ENCODE measurements at regions not wholly inside any gene's neighbourhood (a gene's known extent, or its start where the extent isn't known, plus 50 kb on each side); places are given as distances from the start of the nearest gene placed in this dataset.

DNA sequence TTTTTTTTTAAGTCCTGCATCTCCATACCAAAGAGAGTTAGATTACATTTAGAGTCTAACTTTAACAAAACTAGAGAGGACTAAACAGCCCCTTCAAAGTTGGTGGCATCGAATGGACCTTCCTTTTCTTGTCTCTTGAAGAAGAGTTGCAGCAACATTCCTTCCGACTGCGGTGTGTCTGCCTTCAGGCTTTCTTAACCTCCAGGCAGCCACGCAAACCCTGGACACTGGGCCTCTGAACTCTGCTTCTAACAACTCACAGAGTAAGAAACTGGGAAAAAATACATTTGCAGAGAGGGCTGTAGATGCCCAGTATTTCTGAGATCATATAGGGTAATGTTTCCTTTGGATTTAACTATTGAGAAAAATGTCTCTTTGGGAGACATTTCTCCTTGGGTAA lies 120.5 kb upstream of the MAST4 start:
- CTCF ChIA-PET, result no interaction called here

GRCh38 chr5:66477596-66477995 lies 118.6 kb upstream of the MAST4 start:
- no peaks in the 10 kb centered on the region for H3K9me3 ChIP-seq (ENCODE audit: control insufficient read depth, insufficient read depth, low read length)
- no peak overlapping the region for H3K27ac ChIP-seq (ENCODE audit: low read depth, low read length)
- TF ChIP-seq CTCF (IDR thresholded peaks at IDR 0.05; ENCODE audit: low read depth, low read length), result no peak
- ChIA-PET CTCF (no interaction called here), POLR2A (no interaction called here)
- DNase-seq (ENCODE audit: low read depth, low spot score), result no peak
- no peak overlapping the region for H3K4me3 ChIP-seq (ENCODE audit: low read depth, low read length)
- H3K27me3 ChIP-seq (ENCODE audit: control insufficient read depth, insufficient read depth, low read length), result no peaks in the 10 kb centered on the region

More for the DNA sequence above, 120.5 kb upstream of the MAST4 start:
- H3K4me3 ChIP-seq (ENCODE audit: low read depth, low read length), result no peak overlapping the region
- DNase-seq (ENCODE audit: low read depth, low spot score), result no peak
- H3K27ac ChIP-seq (ENCODE audit: low read depth, low read length), result no peak overlapping the region
- no peaks in the 10 kb centered on the region for H3K9me3 ChIP-seq (ENCODE audit: control insufficient read depth, insufficient read depth, low read length)
- no peak for TF ChIP-seq CTCF (IDR thresholded peaks at IDR 0.05; ENCODE audit: low read depth, low read length)
- POLR2A ChIA-PET, result no interaction called here
- H3K27me3 ChIP-seq (ENCODE audit: control insufficient read depth, insufficient read depth, low read length), result no peaks in the 10 kb centered on the region

- CTCF ChIA-PET, result no interaction called here
- no peak for TF ChIP-seq CTCF (IDR thresholded peaks at IDR 0.05; ENCODE audit: low read depth, low read length)
- DNase-seq (ENCODE audit: low read depth, low spot score), result no peak
- no peak overlapping the region for H3K27ac ChIP-seq (ENCODE audit: low read depth, low read length)
- POLR2A ChIA-PET, result no interaction called here
- H3K4me3 ChIP-seq (ENCODE audit: low read depth, low read length), result no peak overlapping the region
- no peaks in the 10 kb centered on the region for H3K27me3 ChIP-seq (ENCODE audit: control insufficient read depth, insufficient read depth, low read length)
- no peaks in the 10 kb centered on the region for H3K9me3 ChIP-seq (ENCODE audit: control insufficient read depth, insufficient read depth, low read length)
Observed at GRCh38 chr5:66494437-66494836, 101.8 kb upstream of the MAST4 start.

DNA sequence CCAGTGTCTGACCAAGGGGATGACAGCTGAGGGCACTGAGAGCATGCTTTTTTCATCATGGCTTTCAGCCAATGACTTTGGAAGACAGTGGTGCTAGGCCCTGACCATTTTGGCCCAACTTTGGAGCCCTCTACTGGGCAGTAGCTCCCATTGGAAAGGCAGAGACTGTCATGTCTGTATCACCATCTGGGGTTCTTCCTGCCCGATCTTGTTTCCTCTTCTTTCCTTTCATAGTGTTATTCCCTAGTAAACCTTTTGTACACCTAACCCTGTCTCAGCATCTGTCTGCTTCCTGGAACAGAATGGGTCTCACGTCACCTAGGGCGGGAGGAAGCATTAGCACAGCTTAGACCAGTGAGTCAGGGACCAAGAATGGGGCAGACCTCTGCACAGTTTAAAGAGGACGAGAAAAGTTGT lies 97.4 kb upstream of the MAST4 start:
- DNase-seq (ENCODE audit: low read depth, low spot score), result no peak
- POLR2A ChIA-PET, result no interaction called here

GRCh38 chr5:66503203-66503789 lies 92.9 kb upstream of the MAST4 start:
- POLR2A ChIA-PET, result no interaction called here
- Histone ChIP-seq H3K27me3 (ENCODE audit: control insufficient read depth, insufficient read depth, low read length) (no peaks in the 10 kb centered on the region), H3K4me3 (ENCODE audit: low read depth, low read length) (no peak overlapping the region), H3K9me3 (ENCODE audit: control insufficient read depth, insufficient read depth, low read length) (peaks cover 8% of the 10 kb centered on the region; the same call in 1 of the 2 replicates), H3K27ac (ENCODE audit: low read depth, low read length) (no peak overlapping the region)
- no peak for DNase-seq (ENCODE audit: low read depth, low spot score)
- no peak for TF ChIP-seq CTCF (IDR thresholded peaks at IDR 0.05; ENCODE audit: low read depth, low read length)
- CTCF ChIA-PET, result no interaction called here

More for the DNA sequence above, 97.4 kb upstream of the MAST4 start:
- H3K27me3 ChIP-seq (ENCODE audit: control insufficient read depth, insufficient read depth, low read length), result no peaks in the 10 kb centered on the region
- no peak overlapping the region for H3K27ac ChIP-seq (ENCODE audit: low read depth, low read length)
- H3K9me3 ChIP-seq (ENCODE audit: control insufficient read depth, insufficient read depth, low read length), result peaks cover 8% of the 10 kb centered on the region; the same call in 1 of the 2 replicates
- no peak overlapping the region for H3K4me3 ChIP-seq (ENCODE audit: low read depth, low read length)
- CTCF ChIA-PET, result interaction anchor here (0.7 to 2.0 kb wide), 2 partner anchors 190 to 192 kb away, joined by 3 to 6 read pairs; no protein-coding TSS in a partner anchor
- TF ChIP-seq CTCF (IDR thresholded peaks at IDR 0.05; ENCODE audit: low read depth, low read length), result no peak

All from AG04450 (cell line).